ENCODE measurements at regions not wholly inside any gene's neighbourhood (a gene's known extent, or its start where the extent isn't known, plus 50 kb on each side); places are given as distances from the start of the nearest gene placed in this dataset.
"Not testable (repeated sequence)": the region's sequence is repeated elsewhere in the genome, so short reads cannot be mapped to it uniquely, and the experiment has no call there.

GRCh38 chr13:42400188-42400833, 128.4 kb downstream of the AKAP11 start:
- DNase-seq, result no peak

GRCh38 chr13:42401376-42401775, 129.4 kb downstream of the AKAP11 start:
- no peak for DNase-seq

- peak; percentile 40 for DNase-seq
Measured at GRCh38 chr13:42405665-42406390, 133.9 kb downstream of the AKAP11 start.

- DNase-seq, result no peak
Measured at GRCh38 chr13:42409075-42409474, 137.1 kb downstream of the AKAP11 start.

- no peak for DNase-seq
Measured at GRCh38 chr13:42409551-42409950, 137.6 kb downstream of the AKAP11 start.

GRCh38 chr13:42412812-42413483, 141.0 kb downstream of the AKAP11 start:
- DNase-seq, result no peak

- DNase-seq, result no peak
Measured at GRCh38 chr13:42413484-42413815, 141.5 kb downstream of the AKAP11 start.

GRCh38 chr13:42417626-42418025, 145.7 kb downstream of the AKAP11 start:
- no peak for DNase-seq

- DNase-seq, result no peak
Measured at GRCh38 chr13:42418184-42418583, 146.2 kb downstream of the AKAP11 start.

- DNase-seq, result peak; percentile 28
Measured at GRCh38 chr13:42420304-42420703, 148.4 kb downstream of the AKAP11 start.

GRCh38 chr13:42422681-42423080, 150.7 kb downstream of the AKAP11 start:
- DNase-seq, result no peak

- no peak for DNase-seq
Measured at GRCh38 chr13:42424182-42424581, 149.8 kb upstream of the TNFSF11 start.

- no peak for DNase-seq
Measured at GRCh38 chr13:42445354-42445753, 128.6 kb upstream of the TNFSF11 start.

GRCh38 chr13:42446597-42446996, 127.4 kb upstream of the TNFSF11 start:
- not testable (repeated sequence) for DNase-seq

GRCh38 chr13:42453091-42453645, 120.8 kb upstream of the TNFSF11 start:
- no peak for DNase-seq

- no peak for DNase-seq
Measured at GRCh38 chr13:42454749-42455148, 119.2 kb upstream of the TNFSF11 start.

GRCh38 chr13:42458193-42458592, 115.8 kb upstream of the TNFSF11 start:
- no peak for DNase-seq

- no peak for DNase-seq
Measured at GRCh38 chr13:42466123-42466522, 107.8 kb upstream of the TNFSF11 start.

- DNase-seq, result no peak
Measured at GRCh38 chr13:42466609-42467008, 107.3 kb upstream of the TNFSF11 start.

GRCh38 chr13:42474954-42475353, 99.0 kb upstream of the TNFSF11 start:
- peak; percentile 38 for DNase-seq

- no peak for DNase-seq
Measured at GRCh38 chr13:42477596-42478190, 96.3 kb upstream of the TNFSF11 start.

GRCh38 chr13:42478531-42479156, 95.3 kb upstream of the TNFSF11 start:
- no peak for DNase-seq

- DNase-seq, result no peak
Measured at GRCh38 chr13:42484386-42484785, 89.6 kb upstream of the TNFSF11 start.

Data from activated CD8-positive, alpha-beta memory T cell treated with anti-CD3 and anti-CD28 coated beads, Interleukin-2, amount 50 U/mL, for 4 hours (primary cell).